BLaER1 treated with 17β-estradiol and CSF1 and Interleukin-3, amounts not matched to agents 10 nM and 100 nM (cell line): ENCODE measurements at regions not wholly inside any gene's neighbourhood (a gene's known extent, or its start where the extent isn't known, plus 50 kb on each side); places are given as distances from the start of the nearest gene placed in this dataset.
A peak's percentile ranks its signal among the peaks of the same experiment; 100 is the strongest.

Experiments used
- H3K27ac ChIP-seq, 11 experiments: shearing (Covaris generic); formaldehyde crosslinking; 2 replicates each; pipeline ENCODE4 v1.8.1; 2022
- H3K27me3 ChIP-seq, 11 experiments: shearing (Covaris generic); formaldehyde crosslinking; 2 replicates each; pipeline ENCODE4 v1.8.1; 2022
- H3K36me3 ChIP-seq, 11 experiments: shearing (Covaris generic); formaldehyde crosslinking; 2 replicates each; pipeline ENCODE4 v1.8.1; 2022
- H3K4me1 ChIP-seq, 10 experiments: shearing (Covaris generic); formaldehyde crosslinking; 2 replicates each; pipeline ENCODE4 v1.8.1; 2022
- H3K4me2 ChIP-seq, 11 experiments: shearing (Covaris generic); formaldehyde crosslinking; 2 replicates each; pipeline ENCODE4 v1.8.1; 2022
- H3K4me3 ChIP-seq, 10 experiments: shearing (Covaris generic); formaldehyde crosslinking; 2 replicates each; pipeline ENCODE4 v1.8.1; 2022
- H3K9ac ChIP-seq, 11 experiments: shearing (Covaris generic); formaldehyde crosslinking; 2 replicates each; pipeline ENCODE4 v1.8.1; 2022
- H3K9me3 ChIP-seq, 11 experiments: shearing (Covaris generic); formaldehyde crosslinking; replicated peaks in 1 of 11; 2 replicates each; pipeline ENCODE4 v1.8.1; 2022
- H4K20me1 ChIP-seq, 11 experiments: shearing (Covaris generic); formaldehyde crosslinking; 2 replicates each; pipeline ENCODE4 v1.8.1; 2022
- Cebpa-rat ChIP-seq, 11 experiments: shearing (Covaris generic); IDR thresholded peaks; 2 replicates each; pipeline ENCODE4 v1.8.1; 2022

GRCh38 chrX:82627568-82627967, 880.5 kb upstream of the POU3F4 start:
- Histone ChIP-seq H3K4me2 (no peak overlapping the region), H3K36me3 (no peaks in the 10 kb centered on the region), H4K20me1 (no peaks in the 10 kb centered on the region), H3K9me3 (peaks cover 4 to 25% (median 11%) of the 10 kb centered on the region in 11 experiments; a peak in 13 of 22 replicates), H3K4me3 (no peak overlapping the region), H3K4me1 (no peaks in the 10 kb centered on the region), H3K9ac (no peak overlapping the region), H3K27ac (no peak overlapping the region), H3K27me3 (peaks cover 24 to 87% (median 70%) of the 10 kb centered on the region in 11 experiments; a peak in 21 of 22 replicates)
- no peak for TF ChIP-seq Cebpa-rat (IDR thresholded peaks at IDR 0.05)

GRCh38 chrX:82648062-82648461, 860.0 kb upstream of the POU3F4 start:
- peaks cover 31 to 92% (median 84%) of the 10 kb centered on the region in 11 experiments; a peak in 21 of 22 replicates for H3K27me3 ChIP-seq
- H3K9ac ChIP-seq: no peak overlapping the region
- no peak overlapping the region for H3K27ac ChIP-seq
- no peaks in the 10 kb centered on the region for H3K4me1 ChIP-seq
- H3K9me3 ChIP-seq: peaks cover 8 to 31% (median 25%) of the 10 kb centered on the region in 11 experiments; a peak in 21 of 22 replicates
- H4K20me1 ChIP-seq: no peaks in the 10 kb centered on the region; a peak in 1 of 22 replicates
- TF ChIP-seq Cebpa-rat (IDR thresholded peaks at IDR 0.05): no peak
- no peak overlapping the region for H3K4me2 ChIP-seq
- H3K36me3 ChIP-seq: no peaks in the 10 kb centered on the region
- H3K4me3 ChIP-seq: no peak overlapping the region

GRCh38 chrX:82649645-82650044, 858.4 kb upstream of the POU3F4 start:
- H3K36me3 ChIP-seq: no peaks in the 10 kb centered on the region
- H3K27ac ChIP-seq: no peak overlapping the region
- no peak overlapping the region for H3K9ac ChIP-seq
- peaks cover 31 to 93% (median 84%) of the 10 kb centered on the region in 11 experiments; a peak in 21 of 22 replicates for H3K27me3 ChIP-seq
- no peaks in the 10 kb centered on the region for H3K4me1 ChIP-seq
- H3K4me2 ChIP-seq: no peak overlapping the region
- H3K4me3 ChIP-seq: no peak overlapping the region
- H4K20me1 ChIP-seq: no peaks in the 10 kb centered on the region; a peak in 2 of 22 replicates
- peak in 9 of 11 experiments; percentile 46 to 91 (median 72); a peak in 16 of 22 replicates for TF ChIP-seq Cebpa-rat (IDR thresholded peaks at IDR 0.05)
- H3K9me3 ChIP-seq: peaks cover 8 to 31% (median 25%) of the 10 kb centered on the region in 11 experiments; a peak in 21 of 22 replicates

- no peaks in the 10 kb centered on the region for H4K20me1 ChIP-seq
- H3K9me3 ChIP-seq: peaks cover 0 to 8% (median 5%) of the 10 kb centered on the region in 11 experiments; a peak in 8 of 22 replicates
- no peaks in the 10 kb centered on the region for H3K4me1 ChIP-seq
- no peak overlapping the region for H3K4me2 ChIP-seq
- H3K4me3 ChIP-seq: no peak overlapping the region
- no peak for TF ChIP-seq Cebpa-rat (IDR thresholded peaks at IDR 0.05)
- H3K36me3 ChIP-seq: no peaks in the 10 kb centered on the region
- no peak overlapping the region for H3K9ac ChIP-seq
- no peak overlapping the region for H3K27ac ChIP-seq
- H3K27me3 ChIP-seq: peaks cover 8 to 94% (median 69%) of the 10 kb centered on the region in 11 experiments; a peak in 21 of 22 replicates
These were observed 849.6 kb upstream of the POU3F4 start for GRCh38 chrX:82658492-82658891.

GRCh38 chrX:82666355-82666754, 841.7 kb upstream of the POU3F4 start:
- no peak overlapping the region for H3K4me2 ChIP-seq
- H3K27ac ChIP-seq: no peak overlapping the region
- H3K9ac ChIP-seq: no peak overlapping the region
- no peaks in the 10 kb centered on the region for H4K20me1 ChIP-seq
- H3K36me3 ChIP-seq: no peaks in the 10 kb centered on the region
- H3K27me3 ChIP-seq: peaks cover 24 to 84% (median 72%) of the 10 kb centered on the region in 11 experiments; a peak in 21 of 22 replicates
- no peak overlapping the region for H3K4me3 ChIP-seq
- H3K4me1 ChIP-seq: no peaks in the 10 kb centered on the region
- TF ChIP-seq Cebpa-rat (IDR thresholded peaks at IDR 0.05): no peak
- H3K9me3 ChIP-seq: peaks cover 26 to 56% (median 42%) of the 10 kb centered on the region in 11 experiments

GRCh38 chrX:82675104-82675503, 833.0 kb upstream of the POU3F4 start:
- H3K9ac ChIP-seq: no peak overlapping the region
- no peak overlapping the region for H3K4me2 ChIP-seq
- no peak for TF ChIP-seq Cebpa-rat (IDR thresholded peaks at IDR 0.05)
- H4K20me1 ChIP-seq: peaks cover 0 to 6% (median 0%) of the 10 kb centered on the region in 11 experiments; a peak in 1 of 22 replicates
- no peaks in the 10 kb centered on the region for H3K4me1 ChIP-seq
- peaks cover 49 to 94% (median 86%) of the 10 kb centered on the region in 11 experiments for H3K27me3 ChIP-seq
- H3K27ac ChIP-seq: no peak overlapping the region
- H3K4me3 ChIP-seq: no peak overlapping the region
- no peaks in the 10 kb centered on the region for H3K36me3 ChIP-seq
- 0 out of 22 replicates have a peak, but pooled peaks cover 0 to 7% (median 0%) of the 10 kb centered on the region in 11 experiments for H3K9me3 ChIP-seq

GRCh38 chrX:82676386-82676785, 831.7 kb upstream of the POU3F4 start:
- TF ChIP-seq Cebpa-rat (IDR thresholded peaks at IDR 0.05): no peak
- Histone ChIP-seq H3K4me3 (no peak overlapping the region), H3K4me2 (no peak overlapping the region), H3K27ac (no peak overlapping the region), H3K36me3 (no peaks in the 10 kb centered on the region), H3K4me1 (no peaks in the 10 kb centered on the region), H3K27me3 (peaks cover 45 to 92% (median 82%) of the 10 kb centered on the region in 11 experiments), H3K9ac (no peak overlapping the region), H4K20me1 (peaks cover 0 to 6% (median 0%) of the 10 kb centered on the region in 11 experiments; a peak in 1 of 22 replicates), H3K9me3 (0 out of 22 replicates have a peak, but pooled peaks cover 0 to 7% (median 0%) of the 10 kb centered on the region in 11 experiments)

- H3K36me3 ChIP-seq: no peaks in the 10 kb centered on the region
- no peak overlapping the region for H3K27ac ChIP-seq
- H3K4me3 ChIP-seq: no peak overlapping the region
- H4K20me1 ChIP-seq: peaks cover 0 to 6% (median 0%) of the 10 kb centered on the region in 11 experiments; a peak in 1 of 22 replicates
- H3K4me2 ChIP-seq: no peak overlapping the region
- no peak overlapping the region for H3K9ac ChIP-seq
- H3K27me3 ChIP-seq: peaks cover 52 to 96% (median 86%) of the 10 kb centered on the region in 11 experiments
- no peak for TF ChIP-seq Cebpa-rat (IDR thresholded peaks at IDR 0.05)
- H3K4me1 ChIP-seq: no peaks in the 10 kb centered on the region
- 0 out of 22 replicates have a peak, but pooled peaks cover 0 to 7% (median 0%) of the 10 kb centered on the region in 11 experiments for H3K9me3 ChIP-seq
These were observed 830.8 kb upstream of the POU3F4 start for GRCh38 chrX:82677286-82677685.

GRCh38 chrX:82692991-82693390, 815.1 kb upstream of the POU3F4 start:
- Histone ChIP-seq H3K9ac (no peak overlapping the region), H3K4me1 (no peaks in the 10 kb centered on the region), H3K4me3 (no peak overlapping the region), H3K9me3 (no peaks in the 10 kb centered on the region), H3K27ac (no peak overlapping the region), H4K20me1 (no peaks in the 10 kb centered on the region), H3K4me2 (no peak overlapping the region), H3K27me3 (peaks cover 56 to 98% (median 88%) of the 10 kb centered on the region in 11 experiments), H3K36me3 (no peaks in the 10 kb centered on the region)
- no peak for TF ChIP-seq Cebpa-rat (IDR thresholded peaks at IDR 0.05)

GRCh38 chrX:82695066-82695465, 813.0 kb upstream of the POU3F4 start:
- H3K36me3 ChIP-seq: no peaks in the 10 kb centered on the region
- no peak overlapping the region for H3K4me2 ChIP-seq
- no peak overlapping the region for H3K4me3 ChIP-seq
- H3K4me1 ChIP-seq: no peaks in the 10 kb centered on the region
- no peak overlapping the region for H3K9ac ChIP-seq
- no peaks in the 10 kb centered on the region for H3K9me3 ChIP-seq
- peaks cover 64 to 95% (median 85%) of the 10 kb centered on the region in 11 experiments for H3K27me3 ChIP-seq
- no peaks in the 10 kb centered on the region for H4K20me1 ChIP-seq
- H3K27ac ChIP-seq: no peak overlapping the region
- TF ChIP-seq Cebpa-rat (IDR thresholded peaks at IDR 0.05): no peak
